A673 (cell line): ENCODE measurements at regions not wholly inside any gene's neighbourhood (a gene's known extent, or its start where the extent isn't known, plus 50 kb on each side); places are given as distances from the start of the nearest gene placed in this dataset.

ENCODE experiments used
- BruUV-seq: library from RNA; stranded (reverse); fragments of 400-500 nt; replicated peaks from 2 replicates; lab custom pipeline; 2021; lab: Mats Ljungman, UMichigan
- CTCF ChIA-PET: fragments of 300-600 bp; sonication (Branson Sonifier 250); formaldehyde crosslinking; loops from one replicate; lab custom pipeline; 2022; ENCODE audit warnings: antibody characterized with exemption; lab: Charles Lee
- POLR2A ChIA-PET: fragments of 300-600 bp; sonication (Branson Sonifier 250); formaldehyde crosslinking; loops from one replicate; lab custom pipeline; 2022; ENCODE audit warnings: antibody characterized with exemption; ENCODE audit not compliant: low non-redundant PET; lab: Charles Lee
- DNase-seq: peaks from one replicate; pipeline ENCODE4 v3.0.0-alpha.2; 2015; ENCODE audit warnings: low spot score
- H3K27ac ChIP-seq: fragments of 200-600 bp; sonication (generic); 2 replicates; pipeline ENCODE4 v1.5.1; 2016; ENCODE audit warnings: mixed run types, low read depth, mild to moderate bottlenecking, mixed read lengths, antibody characterized with exemption, low read length; ENCODE audit not compliant: poor library complexity, severe bottlenecking
- H3K27me3 ChIP-seq: fragments of 200-600 bp; sonication (generic); replicated peaks from 2 replicates; pipeline ENCODE4 v1.6.1; 2017; ENCODE audit warnings: mixed run types, low read depth, mild to moderate bottlenecking, mixed read lengths, antibody characterized with exemption, low read length; ENCODE audit not compliant: insufficient read depth, poor library complexity
- H3K36me3 ChIP-seq: fragments of 200-600 bp; sonication (generic); 2 replicates; pipeline ENCODE4 v1.6.1; 2016; ENCODE audit warnings: mixed run types, mild to moderate bottlenecking, mixed read lengths, antibody characterized with exemption, low read length; ENCODE audit not compliant: insufficient read depth, poor library complexity, severe bottlenecking
- H3K4me1 ChIP-seq: fragments of 200-600 bp; sonication (generic); 2 replicates; pipeline ENCODE4 v1.6.1; 2017; ENCODE audit warnings: mixed run types, mild to moderate bottlenecking, mixed read lengths, antibody characterized with exemption, low read length; ENCODE audit not compliant: insufficient read depth, poor library complexity, severe bottlenecking
- H3K4me3 ChIP-seq: fragments of 200-600 bp; sonication (generic); 2 replicates; pipeline ENCODE4 v1.5.1; 2016; ENCODE audit warnings: low read depth, mixed run types, mild to moderate bottlenecking, mixed read lengths, low read length; ENCODE audit not compliant: poor library complexity, severe bottlenecking
- H3K9me3 ChIP-seq: fragments of 200-600 bp; sonication (generic); 2 replicates; pipeline ENCODE4 v1.6.1; 2016; ENCODE audit warnings: mixed run types, low read depth, mild to moderate bottlenecking, mixed read lengths, antibody characterized with exemption, low read length; ENCODE audit not compliant: poor library complexity, severe bottlenecking
- CTCF ChIP-seq: fragments of 300-800, 200-600 bp; sonication (generic); conservative IDR thresholded peaks from 2 replicates; pipeline ENCODE4 v1.5.1; 2017; ENCODE audit warnings: low read depth, mild to moderate bottlenecking, antibody characterized with exemption, low read length, moderate library complexity, mixed read lengths
- EZH2 ChIP-seq: fragments of 200-600 bp; sonication (generic); IDR thresholded peaks from 2 replicates; pipeline ENCODE4 v1.6.1; 2017; ENCODE audit warnings: borderline replicate concordance, low read depth, mild to moderate bottlenecking, mixed read lengths, antibody characterized with exemption, low read length; ENCODE audit not compliant: poor library complexity, severe bottlenecking
- intact Hi-C: fragments of 100-400 bp; cut with micrococcal nuclease; formaldehyde crosslinking; loops from one replicate; pipeline ENCODE4 v1.10.0; 2022; ENCODE audit not compliant: unreplicated experiment

- ChIA-PET POLR2A (no interaction called here), CTCF (no interaction called here)
- peaks cover 26% of the 10 kb centered on the region for H3K27me3 ChIP-seq
- intact Hi-C loops, result no loop called here
- BruUV-seq, result no TSS peak
- DNase-seq, result no peak
- H3K36me3 ChIP-seq, result no peaks in the 10 kb centered on the region
- H3K27ac ChIP-seq, result no peak overlapping the region
- H3K4me1 ChIP-seq, result no peaks in the 10 kb centered on the region
- no peak overlapping the region for H3K4me3 ChIP-seq
- no peaks in the 10 kb centered on the region for H3K9me3 ChIP-seq
- TF ChIP-seq CTCF (no peak), EZH2 (no peak)
These were observed 115.8 kb upstream of the CELF2 start for GRCh38 chr10:10901906-10902305.

DNA sequence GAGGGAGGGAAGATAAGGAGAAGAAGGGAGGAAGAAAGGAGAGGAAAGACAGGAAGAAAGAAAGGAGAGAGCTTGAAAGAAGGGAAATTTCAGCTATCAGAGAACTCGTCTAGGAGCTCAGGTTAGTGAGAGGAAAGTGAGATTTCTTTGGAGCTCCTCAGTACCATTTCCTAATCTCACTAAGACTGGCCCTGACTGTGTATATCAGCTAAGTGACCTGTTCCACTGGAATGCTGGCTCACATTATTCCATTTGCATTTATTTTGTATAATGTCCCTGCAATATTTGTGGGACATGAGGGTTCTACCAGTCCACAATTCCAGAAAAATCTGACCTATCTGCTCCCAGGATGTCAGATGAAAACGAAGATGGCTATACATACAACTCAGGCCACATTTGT lies 114.7 kb upstream of the CELF2 start:
- H3K27me3 ChIP-seq, result peaks cover 26% of the 10 kb centered on the region
- no peak for DNase-seq
- no peaks in the 10 kb centered on the region for H3K9me3 ChIP-seq
- ChIA-PET CTCF (no interaction called here), POLR2A (no interaction called here)
- TF ChIP-seq CTCF, result no peak
- TF ChIP-seq EZH2, result no peak
- H3K36me3 ChIP-seq, result no peaks in the 10 kb centered on the region
- H3K27ac ChIP-seq, result no peak overlapping the region
- intact Hi-C loops, result no loop called here
- BruUV-seq, result no TSS peak
- H3K4me1 ChIP-seq, result no peaks in the 10 kb centered on the region
- H3K4me3 ChIP-seq, result no peak overlapping the region

DNA sequence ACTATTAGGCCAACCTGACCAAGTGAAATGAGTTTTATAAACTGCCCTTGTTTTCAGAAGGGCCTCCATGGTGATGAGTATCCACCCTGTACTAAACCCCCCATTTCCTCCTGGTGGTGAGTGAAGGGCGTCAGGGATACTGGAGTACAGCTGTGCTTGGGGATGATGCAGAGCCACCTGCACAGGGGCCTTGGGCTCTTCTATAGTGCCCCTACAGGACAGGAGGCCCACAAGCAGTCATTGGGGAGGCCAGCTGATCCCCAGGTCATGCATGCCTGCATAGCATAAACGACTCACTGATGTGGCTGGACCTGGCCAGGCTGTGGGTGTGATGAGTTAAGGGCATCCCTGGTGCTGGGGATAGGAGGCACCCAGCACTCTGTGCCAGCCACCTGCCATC lies 114.1 kb upstream of the CELF2 start:
- H3K4me1 ChIP-seq, result no peaks in the 10 kb centered on the region
- no peaks in the 10 kb centered on the region for H3K36me3 ChIP-seq
- BruUV-seq, result no TSS peak
- POLR2A ChIA-PET, result no interaction called here
- no peak for TF ChIP-seq CTCF
- intact Hi-C loops, result no loop called here
- CTCF ChIA-PET, result no interaction called here
- no peak overlapping the region for H3K4me3 ChIP-seq
- H3K27me3 ChIP-seq, result peaks cover 21% of the 10 kb centered on the region
- H3K27ac ChIP-seq, result no peak overlapping the region
- H3K9me3 ChIP-seq, result no peaks in the 10 kb centered on the region
- no peak for DNase-seq
